GM23338 (cell line): ENCODE measurements at regions not wholly inside any gene's neighbourhood (a gene's known extent, or its start where the extent isn't known, plus 50 kb on each side); places are given as distances from the start of the nearest gene placed in this dataset.

Experiments
- ATAC-seq: fragments of 200-7000 bp; cut with Tn5 transposase; 3 replicates; pipeline ENCODE4 v1.9.1; 2020
- DNase-seq: peaks from one replicate; pipeline ENCODE4 v3.0.0-alpha.2; 2015; ENCODE audit warnings: low spot score
- H2AFZ ChIP-seq: fragments of 200-600 bp; sonication (generic); 2 replicates; pipeline ENCODE4 v1.8.0; 2016; ENCODE audit warnings: antibody characterized with exemption, mild to moderate bottlenecking, moderate library complexity
- H3F3A ChIP-seq: fragments of 200-600 bp; sonication (generic); replicated peaks from 2 replicates; pipeline ENCODE4 v1.8.0; 2017; ENCODE audit warnings: antibody characterized with exemption, mixed run types, low read depth
- H3K27ac ChIP-seq: fragments of 200-600 bp; sonication (generic); 2 replicates; pipeline ENCODE4 v1.6.1; 2016; ENCODE audit warnings: low read depth
- H3K27me3 ChIP-seq: fragments of 200-600 bp; sonication (generic); 2 replicates; pipeline ENCODE4 v1.8.0; 2016; ENCODE audit warnings: mild to moderate bottlenecking, mixed run types, moderate library complexity; ENCODE audit not compliant: insufficient read depth
- H3K36me3 ChIP-seq: fragments of 200-600 bp; sonication (generic); 2 replicates; pipeline ENCODE4 v1.8.0; 2016; ENCODE audit warnings: mild to moderate bottlenecking; ENCODE audit not compliant: insufficient read depth
- H3K4me1 ChIP-seq: fragments of 200-600 bp; sonication (generic); 2 replicates; pipeline ENCODE4 v1.8.0; 2016; ENCODE audit warnings: mild to moderate bottlenecking, moderate library complexity; ENCODE audit not compliant: insufficient read depth
- H3K4me2 ChIP-seq: fragments of 200-600 bp; sonication (generic); 2 replicates; pipeline ENCODE4 v1.7.1; 2017; ENCODE audit warnings: mixed run types
- H3K4me3 ChIP-seq: fragments of 200-600 bp; sonication (generic); 2 replicates; pipeline ENCODE4 v1.6.1; 2016; ENCODE audit warnings: mixed run types
- H3K79me2 ChIP-seq: fragments of 200-600 bp; sonication (generic); replicated peaks from 2 replicates; pipeline ENCODE4 v1.8.0; 2017; ENCODE audit warnings: mild to moderate bottlenecking; ENCODE audit not compliant: insufficient read depth
- H3K9me2 ChIP-seq: fragments of 200-600 bp; sonication (generic); 2 replicates; pipeline ENCODE4 v1.8.0; 2017; ENCODE audit not compliant: insufficient read depth
- H4K20me1 ChIP-seq: fragments of 200-600 bp; sonication (generic); replicated peaks from 2 replicates; pipeline ENCODE4 v1.8.0; 2017; ENCODE audit warnings: mild to moderate bottlenecking; ENCODE audit not compliant: insufficient read depth
- H3K27ac Mint-ChIP-seq: 2 replicates; pipeline ENCODE4 v1.8.0; 2020; ENCODE audit warnings: inconsistent platforms, mild to moderate bottlenecking, moderate library complexity, mixed read lengths
- H3K27me3 Mint-ChIP-seq: 3 replicates; pipeline ENCODE4 v1.8.0; 2022; ENCODE audit warnings: low read depth, mild to moderate bottlenecking, moderate library complexity, mixed read lengths, inconsistent platforms; ENCODE audit not compliant: insufficient read depth, poor library complexity
- H3K36me3 Mint-ChIP-seq: 3 replicates; pipeline ENCODE4 v1.8.0; 2021; ENCODE audit warnings: low read depth, mild to moderate bottlenecking, inconsistent platforms, moderate library complexity, mixed read lengths
- H3K4me1 Mint-ChIP-seq: 3 replicates; pipeline ENCODE4 v1.8.0; 2020; ENCODE audit warnings: mild to moderate bottlenecking, inconsistent platforms, mixed read lengths
- H3K4me3 Mint-ChIP-seq: 3 replicates; pipeline ENCODE4 v1.8.0; 2021; ENCODE audit warnings: moderate library complexity, mild to moderate bottlenecking, inconsistent platforms, mixed read lengths
- H3K9me3 Mint-ChIP-seq: 3 replicates; pipeline ENCODE4 v1.8.0; 2020; ENCODE audit warnings: moderate library complexity, mild to moderate bottlenecking, inconsistent platforms, mixed read lengths
- CTCF ChIP-seq, 2 experiments: fragments of 200-600 bp in 1 of 2; sonication (generic) in 1 of 2; conservative IDR thresholded peaks; 2 replicates each; pipeline versions ENCODE4 v1.5.1 to v1.6.1; 2016 to 2017; ENCODE audit warnings: antibody characterized with exemption in 2 of 2, low read depth in 2 of 2, mild to moderate bottlenecking in 2 of 2, moderate library complexity in 1 of 2
- EZH2 ChIP-seq: fragments of 200-600 bp; sonication (generic); IDR thresholded peaks from one replicate; pipeline ENCODE4 v1.8.0; 2017; ENCODE audit warnings: antibody characterized with exemption, mild to moderate bottlenecking, low read depth; ENCODE audit not compliant: unreplicated experiment
- REST ChIP-seq: IDR thresholded peaks from one replicate; pipeline ENCODE4 v1.6.1; 2018; ENCODE audit warnings: antibody characterized with exemption; ENCODE audit not compliant: unreplicated experiment
- STAT1 ChIP-seq: IDR thresholded peaks from one replicate; pipeline ENCODE4 v1.6.1; 2016; ENCODE audit warnings: antibody characterized with exemption; ENCODE audit not compliant: unreplicated experiment
- ZNF331 ChIP-seq: fragments of 250-450 bp; sonication (Bioruptor Pico); IDR thresholded peaks from 2 replicates; pipeline ENCODE4 v1.5.0; 2020; ENCODE audit warnings: low read depth, mild to moderate bottlenecking, moderate library complexity
- ZNF462 ChIP-seq: fragments of 250-450 bp; sonication (Bioruptor Pico); IDR thresholded peaks from 2 replicates; pipeline ENCODE4 v1.5.0; 2020; ENCODE audit warnings: mild to moderate bottlenecking, moderate library complexity

GRCh38 chr6:18837013-18837412 lies 449.9 kb downstream of the RNF144B start (continued):
- TF ChIP-seq CTCF (conservative IDR thresholded peaks at IDR 0.05; ENCODE audit: low read depth in 2 of 2) (no peak), REST (no peak), STAT1 (no peak), EZH2 (no peak)

- DNase-seq = no peak
- no peak overlapping the region for H3K4me3 Mint-ChIP-seq
- H3K36me3 Mint-ChIP-seq = no peaks in the 10 kb centered on the region
- H3K4me3 ChIP-seq = no peak overlapping the region
- H3K9me3 Mint-ChIP-seq = no peaks in the 10 kb centered on the region
- no peak overlapping the region for H3K27ac ChIP-seq
- no peak overlapping the region for H2AFZ ChIP-seq
- H3K79me2 ChIP-seq = no peaks in the 10 kb centered on the region
- H4K20me1 ChIP-seq = no peaks in the 10 kb centered on the region
- no peaks in the 10 kb centered on the region for H3K9me2 ChIP-seq
- no peak for ATAC-seq
- no peaks in the 10 kb centered on the region for H3K36me3 ChIP-seq
- H3K4me2 ChIP-seq = no peak overlapping the region
- H3K27me3 Mint-ChIP-seq = no peaks in the 10 kb centered on the region
- H3K27ac Mint-ChIP-seq = no peak overlapping the region
- no peaks in the 10 kb centered on the region for H3K27me3 ChIP-seq
- H3K4me1 Mint-ChIP-seq = no peaks in the 10 kb centered on the region
- H3F3A ChIP-seq = no peaks in the 10 kb centered on the region
- no peaks in the 10 kb centered on the region for H3K4me1 ChIP-seq
- no peak for TF ChIP-seq EZH2
- no peak for TF ChIP-seq REST
- TF ChIP-seq ZNF462 (CRISPR knock-in tag) = no peak
- no peak for TF ChIP-seq STAT1
- TF ChIP-seq CTCF (conservative IDR thresholded peaks at IDR 0.05; ENCODE audit: low read depth in 2 of 2) = no peak
- no peak for TF ChIP-seq ZNF331 (CRISPR knock-in tag)
These were observed 455.4 kb downstream of the RNF144B start for GRCh38 chr6:18842534-18842933.
